Heart right ventricle (tissue), 16 donors: ENCODE measurements at regions not wholly inside any gene's neighbourhood (a gene's known extent, or its start where the extent isn't known, plus 50 kb on each side); places are given as distances from the start of the nearest gene placed in this dataset.

Experiments
- ATAC-seq, 8 donors: fragments of 200-7000 bp; cut with Tn5 transposase; one replicate each; pipeline ENCODE4 v1.9.1; 2020; ENCODE audit warnings: mild to moderate bottlenecking in 8 of 8, moderate library complexity in 8 of 8, moderate number of reproducible peaks in 1 of 8
- DNase-seq, 2 donors: peaks; one replicate each; pipeline ENCODE4 v3.0.0-alpha.2; 2020
- H3K27ac ChIP-seq, 10 donors: fragments of 200-600 bp; sonication (generic) in 2 of 10; one replicate each; pipeline versions ENCODE4 v1.5.0 to v1.8.0; 2020 to 2022; ENCODE audit warnings: mild to moderate bottlenecking in 3 of 10
- H3K27me3 ChIP-seq, 7 donors: fragments of 200-600 bp; one replicate each; pipeline ENCODE4 v1.8.0; 2021 to 2022; ENCODE audit warnings: mild to moderate bottlenecking in 2 of 7
- H3K36me3 ChIP-seq, 9 donors: fragments of 200-600 bp; sonication (generic) in 1 of 9; one replicate each; pipeline versions ENCODE4 v1.5.0 to v1.8.0; 2020 to 2022; ENCODE audit warnings: mild to moderate bottlenecking in 2 of 9
- H3K4me1 ChIP-seq, 9 donors: fragments of 200-600 bp; sonication (generic) in 1 of 9; one replicate each; pipeline versions ENCODE4 v1.5.0 to v1.8.0; 2020 to 2022; ENCODE audit warnings: mild to moderate bottlenecking in 4 of 9
- H3K4me3 ChIP-seq, 10 donors: fragments of 200-600 bp; sonication (generic) in 2 of 10; one replicate each; pipeline versions ENCODE4 v1.5.0 to v1.8.0; 2020 to 2022; ENCODE audit warnings: mild to moderate bottlenecking in 7 of 10, moderate library complexity in 2 of 10
- H3K9me3 ChIP-seq, 11 donors: fragments of 200-600 bp in 10 of 11; sonication (generic) in 2 of 11; one replicate each; pipeline versions ENCODE4 v1.5.0 to v1.8.0; 2013 to 2022; ENCODE audit warnings: mild to moderate bottlenecking in 2 of 11, control low read depth in 1 of 11, moderate library complexity in 1 of 11
- CTCF ChIP-seq, 9 donors: fragments of 200-600 bp; sonication (generic) in 2 of 9; IDR thresholded peaks; one replicate each; pipeline versions ENCODE4 v1.5.0 to v1.8.0; 2021 to 2022; ENCODE audit warnings: antibody characterized with exemption in 9 of 9, mild to moderate bottlenecking in 5 of 9, moderate library complexity in 1 of 9
- WGBS, 2 donors: extraction: QIAGEN DNeasy Blood & Tissue Kit; methylation state at CpG; one replicate each; pipeline ENCODE4 v1.1.7; 2013; ENCODE audit warnings: inconsistent platforms in 1 of 2; 5-methylcytosine and 5-hydroxymethylcytosine counted together
- intact Hi-C, 10 donors: fragments of 100-400 bp; cut with DNase I; formaldehyde crosslinking; loops; one replicate each; pipeline versions ENCODE4 v1.11.1 to v1.14.2; 2022
- donor health status: Arrhythmogenic right ventricular cardiomyopathy.
- donor health status: ischemic (EF 13 %, LVEDD 7.1; RV severe dilation, severe dysfunction).
- donor health status: healthy with polysubstance abuse.
- donor health status: DM: no; HTN: yes; CAD: no.
- donor health status: DM: no; HTN: no; CAD: no.
- donor health status: ischemic (EF 25% LVEDD 6.9; RV normal size, moderate dysfunction).
- donor health status: ischemic (EF 25% LVEDD 5.7; RV mildly dilated, moderate dysfunction).
- donor health status: healthy.
- donor health status: DM: yes; HTN: yes; CAD: no.
- donor health status: Ischemic cardiomyopathy.
- donor health status: ischemic (EF 35%, LVEDD 5.7; RV mildly dilated, moderate dysfunction).
- donor health status: nonischemic (EF 11% LVEDD 7.7; RV severe dilation, severe dysfunction).
- donor health status: DM: yes; HTN: yes; CAD: no.
- donor health status: PGD.
- donor health status: ischemic (EF 29% LVEDD 5.4; RV normal size, mild dysfunction).
- donor health status: nonischemic (EF 23%, LVEDD 6.1; RV moderate dilation, normal function).

GRCh38 chr5:24368115-24368514 lies 276.7 kb downstream of the CDH10 start:
- Histone ChIP-seq H3K27ac (no peak overlapping the region), H3K9me3 (peaks cover 0 to under 1% (median 0%) of the 10 kb centered on the region in 11 donors), H3K36me3 (no peaks in the 10 kb centered on the region), H3K4me1 (no peaks in the 10 kb centered on the region), H3K4me3 (no peak overlapping the region), H3K27me3 (no peaks in the 10 kb centered on the region)
- WGBS, 2 donors, result 38 to 40% methylated on average over 2 of the region's 2 CpGs
- no peak for TF ChIP-seq CTCF (IDR thresholded peaks at IDR 0.05)
- intact Hi-C loops, result no loop called here
- DNase-seq (no peak), ATAC-seq (no peak)

GRCh38 chr5:24376210-24376609 lies 268.6 kb downstream of the CDH10 start:
- 78 to 91% methylated on average over 2 of the region's 2 CpGs for WGBS, 2 donors
- intact Hi-C loops, result no loop called here
- Histone ChIP-seq H3K36me3 (no peaks in the 10 kb centered on the region), H3K9me3 (peaks cover 0 to 10% (median 0%) of the 10 kb centered on the region in 11 donors), H3K27ac (no peak overlapping the region), H3K4me3 (no peak overlapping the region), H3K27me3 (no peaks in the 10 kb centered on the region), H3K4me1 (no peaks in the 10 kb centered on the region)
- no peak for ATAC-seq
- no peak for TF ChIP-seq CTCF (IDR thresholded peaks at IDR 0.05)
- DNase-seq, result no peak

- Histone ChIP-seq H3K27me3 (no peaks in the 10 kb centered on the region), H3K9me3 (peaks cover 0 to 10% (median 0%) of the 10 kb centered on the region in 11 donors), H3K4me3 (no peak overlapping the region), H3K36me3 (no peaks in the 10 kb centered on the region), H3K27ac (no peak overlapping the region), H3K4me1 (no peaks in the 10 kb centered on the region)
- no peak for TF ChIP-seq CTCF (IDR thresholded peaks at IDR 0.05)
- intact Hi-C loops, result no loop called here
- 83 to 88% methylated on average over 6 of the region's 6 CpGs for WGBS, 2 donors
- ATAC-seq, result no peak
- no peak for DNase-seq
Observed at GRCh38 chr5:24376616-24377015, 268.2 kb downstream of the CDH10 start.

GRCh38 chr5:24381861-24382489 lies 262.8 kb downstream of the CDH10 start:
- Histone ChIP-seq H3K36me3 (no peaks in the 10 kb centered on the region), H3K27ac (no peak overlapping the region), H3K4me3 (no peak overlapping the region), H3K27me3 (no peaks in the 10 kb centered on the region), H3K4me1 (no peaks in the 10 kb centered on the region), H3K9me3 (peaks cover 0 to 7% (median 0%) of the 10 kb centered on the region in 11 donors)
- intact Hi-C loops, result no loop called here
- 6 to 14% methylated on average over 5 of the region's 5 CpGs for WGBS, 2 donors
- ATAC-seq (no peak), DNase-seq (no peak)
- no peak for TF ChIP-seq CTCF (IDR thresholded peaks at IDR 0.05)
